H9 (cell line): ENCODE measurements at regions not wholly inside any gene's neighbourhood (a gene's known extent, or its start where the extent isn't known, plus 50 kb on each side); places are given as distances from the start of the nearest gene placed in this dataset.

Experiments used
- DNase-seq: peaks from one replicate; pipeline ENCODE4 v3.0.0-alpha.2; 2017
- H2AFZ ChIP-seq: one replicate; pipeline ENCODE4 v1.6.1; 2013; ENCODE audit warnings: mild to moderate bottlenecking, low read length, control low read depth, moderate library complexity
- H2AK5ac ChIP-seq: 2 replicates; pipeline ENCODE4 v1.6.1; 2013; ENCODE audit warnings: low read length, control low read depth, mixed read lengths; ENCODE audit not compliant: insufficient read length
- H2BK120ac ChIP-seq: one replicate; pipeline ENCODE4 v1.6.1; 2013; ENCODE audit warnings: low read depth, mild to moderate bottlenecking, low read length, control low read depth, inconsistent platforms; ENCODE audit not compliant: poor library complexity, severe bottlenecking
- H2BK12ac ChIP-seq: 2 replicates; pipeline ENCODE4 v1.6.1; 2013; ENCODE audit warnings: low read length, control low read depth, mixed read lengths, low read depth; ENCODE audit not compliant: insufficient read length
- H2BK15ac ChIP-seq: 2 replicates; pipeline ENCODE4 v1.6.1; 2013; ENCODE audit warnings: low read depth, low read length, control low read depth
- H2BK20ac ChIP-seq: one replicate; pipeline ENCODE4 v1.6.1; 2013; ENCODE audit warnings: low read depth, mild to moderate bottlenecking, low read length, control low read depth, inconsistent platforms; ENCODE audit not compliant: poor library complexity, severe bottlenecking
- H2BK5ac ChIP-seq: 2 replicates; pipeline ENCODE4 v1.6.1; 2013; ENCODE audit warnings: low read length, control low read depth, mixed read lengths; ENCODE audit not compliant: insufficient read length
- H3K14ac ChIP-seq: 2 replicates; pipeline ENCODE4 v1.6.1; 2013; ENCODE audit warnings: low read length, control low read depth; ENCODE audit not compliant: insufficient read depth
- H3K18ac ChIP-seq: 2 replicates; pipeline ENCODE4 v1.6.1; 2013; ENCODE audit warnings: low read depth, mild to moderate bottlenecking, mixed read lengths, low read length, control low read depth; ENCODE audit not compliant: insufficient read length
- H3K23ac ChIP-seq: 2 replicates; pipeline ENCODE4 v1.6.1; 2013; ENCODE audit warnings: low read length, control low read depth, mixed read lengths, low read depth; ENCODE audit not compliant: insufficient read length
- H3K23me2 ChIP-seq: 2 replicates; pipeline ENCODE4 v1.6.1; 2013; ENCODE audit warnings: low read depth, mild to moderate bottlenecking, mixed read lengths, low read length, control low read depth; ENCODE audit not compliant: insufficient read length, poor library complexity, severe bottlenecking
- H3K27ac ChIP-seq: 2 replicates; pipeline ENCODE4 v1.5.1; 2013; ENCODE audit warnings: low read length, control low read depth, mixed read lengths, low read depth; ENCODE audit not compliant: insufficient read length
- H3K27me3 ChIP-seq: 2 replicates; pipeline ENCODE4 v1.6.1; 2013; ENCODE audit warnings: low read length, control low read depth, inconsistent platforms; ENCODE audit not compliant: insufficient read depth
- H3K4ac ChIP-seq: 2 replicates; pipeline ENCODE4 v1.6.1; 2013; ENCODE audit warnings: low read depth, mild to moderate bottlenecking, control low read depth, inconsistent platforms, low read length, moderate library complexity
- H3K4me1 ChIP-seq: 2 replicates; pipeline ENCODE4 v1.6.1; 2013; ENCODE audit warnings: low read length, control low read depth, inconsistent platforms; ENCODE audit not compliant: insufficient read depth
- H3K4me2 ChIP-seq: 2 replicates; pipeline ENCODE4 v1.6.1; 2013; ENCODE audit warnings: low read length, control low read depth, mixed read lengths; ENCODE audit not compliant: insufficient read length, insufficient read depth
- H3K56ac ChIP-seq: 2 replicates; pipeline ENCODE4 v1.6.1; 2013; ENCODE audit warnings: low read depth, mild to moderate bottlenecking, mixed read lengths, low read length, control low read depth; ENCODE audit not compliant: insufficient read length
- H3K79me1 ChIP-seq: 2 replicates; pipeline ENCODE4 v1.6.1; 2013; ENCODE audit warnings: low read depth, mild to moderate bottlenecking, moderate library complexity, low read length, control low read depth, inconsistent platforms; ENCODE audit not compliant: insufficient read depth, poor library complexity, severe bottlenecking
- H3K79me2 ChIP-seq: 2 replicates; pipeline ENCODE4 v1.6.1; 2013; ENCODE audit warnings: low read length, control low read depth, inconsistent platforms; ENCODE audit not compliant: insufficient read depth
- H3K9ac ChIP-seq: 2 replicates; pipeline ENCODE4 v1.6.1; 2013; ENCODE audit warnings: low read length, control low read depth, mixed read lengths; ENCODE audit not compliant: insufficient read length; ENCODE audit errors: extremely low read depth
- H3K9me3 ChIP-seq: one replicate; pipeline ENCODE4 v1.6.1; 2013; ENCODE audit warnings: low read depth, low read length, inconsistent platforms; ENCODE audit not compliant: control insufficient read depth
- H3T11ph ChIP-seq: one replicate; pipeline ENCODE4 v1.6.1; 2013; ENCODE audit warnings: mild to moderate bottlenecking, low read length, control low read depth, inconsistent platforms
- H4K20me1 ChIP-seq: one replicate; pipeline ENCODE4 v1.6.1; 2013; ENCODE audit not compliant: control insufficient read depth, insufficient read length, insufficient read depth
- H4K5ac ChIP-seq: 2 replicates; pipeline ENCODE4 v1.6.1; 2013; ENCODE audit warnings: low read depth, mild to moderate bottlenecking, mixed read lengths, low read length, control low read depth; ENCODE audit not compliant: insufficient read length
- H4K8ac ChIP-seq: replicated peaks from 2 replicates; pipeline ENCODE4 v1.6.1; 2013; ENCODE audit warnings: low read length, control low read depth, mixed read lengths, low read depth; ENCODE audit not compliant: insufficient read length
- H4K91ac ChIP-seq: 2 replicates; pipeline ENCODE4 v1.6.1; 2013; ENCODE audit warnings: low read depth, mild to moderate bottlenecking, moderate library complexity, mixed read lengths, low read length, control low read depth; ENCODE audit not compliant: insufficient read length
- H3K27ac Mint-ChIP-seq, 3 experiments: 2 replicates in 2 of 3; 3 replicates in 1 of 3; pipeline ENCODE4 v1.8.0; 2020 to 2021; ENCODE audit warnings: mixed read lengths in 3 of 3, mild to moderate bottlenecking in 1 of 3, moderate library complexity in 1 of 3
- H3K27me3 Mint-ChIP-seq: 2 replicates; pipeline ENCODE4 v1.8.0; 2021; ENCODE audit warnings: low read depth, mild to moderate bottlenecking, moderate library complexity, mixed read lengths
- H3K36me3 Mint-ChIP-seq, 3 experiments: 2 replicates in 2 of 3; 3 replicates in 1 of 3; pipeline ENCODE4 v1.8.0; 2020 to 2021; ENCODE audit warnings: low read depth in 3 of 3, mixed read lengths in 3 of 3; ENCODE audit not compliant: insufficient read depth in 1 of 3
- H3K4me1 Mint-ChIP-seq, 2 experiments: 2 replicates each; pipeline ENCODE4 v1.8.0; 2020; ENCODE audit warnings: mixed read lengths in 2 of 2
- H3K4me3 Mint-ChIP-seq, 2 experiments: 2 replicates in 1 of 2; 3 replicates in 1 of 2; pipeline ENCODE4 v1.8.0; 2020 to 2021; ENCODE audit warnings: mild to moderate bottlenecking in 2 of 2, mixed read lengths in 2 of 2, moderate library complexity in 1 of 2
- H3K9me3 Mint-ChIP-seq, 2 experiments: 2 replicates in 1 of 2; 3 replicates in 1 of 2; pipeline ENCODE4 v1.8.0; 2020; ENCODE audit warnings: mild to moderate bottlenecking in 2 of 2, mixed read lengths in 2 of 2, moderate library complexity in 1 of 2
- CTCF ChIP-seq: fragments of 200-600 bp; sonication (generic); conservative IDR thresholded peaks from 3 replicates; pipeline ENCODE4 v1.8.0; 2021; ENCODE audit warnings: antibody characterized with exemption, mild to moderate bottlenecking
- WGBS: extraction: QIAGEN DNeasy Blood & Tissue Kit; methylation state at CpG from one replicate; pipeline ENCODE4 v1.1.7; 2013; ENCODE audit warnings: missing lambda C conversion rate, low lambda C conversion rate, mixed read lengths; ENCODE audit not compliant: insufficient read length; ENCODE audit errors: extremely low coverage; 5-methylcytosine and 5-hydroxymethylcytosine counted together

DNA sequence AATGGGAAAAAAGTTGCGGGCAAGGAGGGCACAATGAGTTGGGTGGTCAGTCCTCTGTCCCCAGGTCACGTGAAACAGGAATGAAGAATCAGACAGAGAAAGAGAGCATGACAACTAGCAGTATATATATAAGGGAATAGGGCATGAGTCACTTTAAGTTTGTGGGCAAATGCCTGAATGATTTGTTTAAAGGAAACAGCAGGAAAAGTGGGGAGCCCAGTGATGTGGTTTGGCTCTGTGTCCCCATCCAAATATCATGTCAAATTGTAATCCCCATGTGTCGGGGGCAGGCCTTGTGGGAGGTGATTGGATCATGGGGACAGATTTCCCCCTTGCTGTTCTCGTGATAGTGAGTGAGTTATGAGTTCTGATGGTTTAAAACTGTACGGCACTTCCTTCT is 195.3 kb upstream of the IGF1 start:
- no peak overlapping the region for H4K91ac ChIP-seq
- no peak overlapping the region for H3K56ac ChIP-seq
- no peak overlapping the region for H3K14ac ChIP-seq
- peaks cover 4% of the 10 kb centered on the region for H3K9me3 ChIP-seq
- H2BK120ac ChIP-seq: no peak overlapping the region
- H3K23me2 ChIP-seq: no peaks in the 10 kb centered on the region
- no peak overlapping the region for H2BK15ac ChIP-seq
- no peak overlapping the region for H3K18ac ChIP-seq
- no peaks in the 10 kb centered on the region for H3K79me2 ChIP-seq
- no peak overlapping the region for H3K9ac ChIP-seq
- Mint-ChIP-seq H3K27me3 (no peaks in the 10 kb centered on the region), H3K9me3 (peaks cover 20 to 28% of the 10 kb centered on the region in 2 experiments), H3K27ac (no peak overlapping the region), H3K4me1 (peaks cover 8 to 17% of the 10 kb centered on the region in 2 experiments; a peak in 3 of 4 replicates), H3K4me3 (no peak overlapping the region), H3K36me3 (peaks cover 8 to 21% (median 17%) of the 10 kb centered on the region in 3 experiments; a peak in 6 of 7 replicates)
- H2AK5ac ChIP-seq: no peak overlapping the region
- no peak for TF ChIP-seq CTCF
- H3K27me3 ChIP-seq: no peaks in the 10 kb centered on the region
- H3K79me1 ChIP-seq: no peaks in the 10 kb centered on the region
- H3K4me2 ChIP-seq: no peak overlapping the region
- H2AFZ ChIP-seq: no peak overlapping the region
- H2BK12ac ChIP-seq: no peak overlapping the region
- no peak overlapping the region for H3T11ph ChIP-seq
- H3K23ac ChIP-seq: no peak overlapping the region
- no peak overlapping the region for H4K5ac ChIP-seq
- H2BK5ac ChIP-seq: no peak overlapping the region
- H4K8ac ChIP-seq: no peak overlapping the region
- H3K4me1 ChIP-seq: no peaks in the 10 kb centered on the region
- DNase-seq: no peak
- no peaks in the 10 kb centered on the region for H4K20me1 ChIP-seq
- no peak overlapping the region for H3K27ac ChIP-seq
- WGBS: no CpG with 5 or more reads among the region's 5 CpGs
- no peak overlapping the region for H2BK20ac ChIP-seq
- no peak overlapping the region for H3K4ac ChIP-seq
